HG02973 (cell line): ENCODE measurements at regions not wholly inside any gene's neighbourhood (a gene's known extent, or its start where the extent isn't known, plus 50 kb on each side); places are given as distances from the start of the nearest gene placed in this dataset.

Experiments
- ATAC-seq: cut with Tn5 transposase; IDR thresholded peaks from one replicate; pipeline ENCODE4 v1.9.1; 2021; ENCODE audit warnings: moderate library complexity; ENCODE audit not compliant: unreplicated experiment

GRCh38 chr1:60987904-60988303 is 94.5 kb upstream of the NFIA start:
- no peak for ATAC-seq

GRCh38 chr1:60984062-60984799 is 98.1 kb upstream of the NFIA start:
- ATAC-seq: no peak

- no peak for ATAC-seq
Measured at GRCh38 chr1:60983701-60984061, 98.7 kb upstream of the NFIA start.

GRCh38 chr1:60982539-60982938 is 99.8 kb upstream of the NFIA start:
- no peak for ATAC-seq

- ATAC-seq: no peak
Measured at GRCh38 chr1:60981357-60981756, 101.0 kb upstream of the NFIA start.

GRCh38 chr1:60978421-60979357 is 103.7 kb upstream of the NFIA start:
- ATAC-seq: no peak

- ATAC-seq: no peak
Measured at GRCh38 chr1:60977661-60978060, 104.7 kb upstream of the NFIA start.

GRCh38 chr1:60974524-60975372 is 107.6 kb upstream of the NFIA start:
- no peak for ATAC-seq

GRCh38 chr1:60973668-60974067 is 108.7 kb upstream of the NFIA start:
- ATAC-seq: no peak

GRCh38 chr1:60972841-60973364 is 109.5 kb upstream of the NFIA start:
- ATAC-seq: no peak

GRCh38 chr1:60971330-60971729 is 111.0 kb upstream of the NFIA start:
- no peak for ATAC-seq

GRCh38 chr1:60969971-60970509 is 112.3 kb upstream of the NFIA start:
- ATAC-seq: no peak

- no peak for ATAC-seq
Measured at GRCh38 chr1:60965280-60965854, 117.0 kb upstream of the NFIA start.

GRCh38 chr1:60963167-60963940 is 119.0 kb upstream of the NFIA start:
- no peak for ATAC-seq

- ATAC-seq: no peak
Measured at GRCh38 chr1:60960891-60961461, 121.4 kb upstream of the NFIA start.

GRCh38 chr1:60959701-60960100 is 122.7 kb upstream of the NFIA start:
- ATAC-seq: no peak

GRCh38 chr1:60958001-60958400 is 124.4 kb upstream of the NFIA start:
- no peak for ATAC-seq

GRCh38 chr1:60956520-60956919 is 125.8 kb upstream of the NFIA start:
- ATAC-seq: no peak

- no peak for ATAC-seq
Measured at GRCh38 chr1:60952612-60953111, 129.7 kb upstream of the NFIA start.
